ENCODE measurements at regions not wholly inside any gene's neighbourhood (a gene's known extent, or its start where the extent isn't known, plus 50 kb on each side); places are given as distances from the start of the nearest gene placed in this dataset.
A peak's percentile ranks its signal among the peaks of the same experiment; 100 is the strongest.
"Not testable (repeated sequence)": the region's sequence is repeated elsewhere in the genome, so short reads cannot be mapped to it uniquely, and the experiment has no call there.

DNA sequence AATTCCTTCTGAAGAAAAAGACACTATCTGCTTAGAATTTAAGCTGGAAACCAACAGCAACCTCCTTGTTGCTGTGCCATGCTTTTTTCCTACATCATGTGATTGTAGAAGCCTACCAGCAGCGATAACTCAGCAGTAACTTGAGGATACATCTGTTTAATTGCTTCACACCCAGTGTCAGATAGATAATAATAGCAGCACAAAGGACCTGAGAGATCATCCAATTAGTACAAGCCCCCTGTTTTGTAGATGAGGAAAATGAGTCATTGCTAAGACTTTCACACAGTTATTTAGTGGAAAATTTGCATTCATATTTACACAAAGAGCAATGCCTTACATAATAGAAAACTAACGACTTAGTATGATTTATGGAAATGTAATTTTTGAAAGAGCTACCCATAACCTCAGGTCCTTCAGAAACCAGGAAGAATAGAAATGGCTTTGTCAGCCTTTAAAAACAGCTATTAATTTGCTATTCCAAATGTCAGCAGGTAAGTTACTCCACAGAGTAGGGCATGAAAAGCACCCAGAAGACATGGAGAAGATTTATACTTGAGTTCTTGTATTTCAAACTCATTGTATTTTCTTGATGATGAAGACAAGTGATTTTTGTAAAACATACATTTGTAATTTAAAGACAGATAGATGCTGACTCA is 93.7 kb upstream of the SGCG start:
- no peak for DNase-seq (ENCODE audit: low spot score)

- peak; percentile 67 for DNase-seq (ENCODE audit: low spot score)
These were observed 92.9 kb upstream of the SGCG start for GRCh38 chr13:23087880-23088279.

GRCh38 chr13:23098161-23098907 is 82.4 kb upstream of the SGCG start:
- no peak for DNase-seq (ENCODE audit: low spot score)

DNA sequence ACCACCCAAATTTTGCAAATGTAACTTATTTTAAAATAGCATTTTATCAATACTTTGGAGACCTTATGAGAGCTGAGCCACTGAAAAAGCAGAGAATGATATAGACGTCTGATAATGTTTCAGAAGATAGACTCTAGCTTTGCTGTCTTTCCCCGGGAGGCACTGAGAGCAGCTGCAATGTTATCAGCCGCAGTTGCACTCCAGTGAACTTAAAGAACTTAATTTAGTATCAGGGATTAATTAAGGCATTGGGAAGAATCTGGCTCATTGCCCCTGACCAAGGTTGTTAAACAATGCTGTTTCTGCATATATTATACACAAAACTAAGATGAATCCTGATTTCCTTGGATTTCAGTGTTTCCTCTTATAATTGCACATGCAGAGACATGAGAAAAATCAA is 75.7 kb upstream of the SGCG start:
- no peak for DNase-seq (ENCODE audit: low spot score)

DNA sequence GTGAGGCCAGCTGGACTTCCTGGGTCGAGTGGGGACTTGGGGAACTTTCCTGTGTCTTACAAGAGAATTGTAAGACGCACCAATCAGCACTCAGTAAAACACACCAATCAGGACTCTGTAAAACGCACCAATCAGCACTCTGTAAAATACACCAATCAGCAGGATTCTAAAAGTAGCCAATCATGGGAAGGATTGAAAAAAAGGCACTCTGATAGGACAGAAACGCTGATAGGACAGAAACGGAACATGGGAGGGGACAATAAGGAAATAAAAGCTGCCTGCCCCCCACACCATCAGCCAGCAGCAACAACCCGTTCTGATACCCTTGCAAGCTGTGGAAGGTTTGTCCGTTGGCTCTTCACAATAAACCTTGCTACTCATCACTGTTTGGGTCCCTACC is 73.1 kb upstream of the SGCG start:
- DNase-seq (ENCODE audit: low spot score) = no peak

- no peak for DNase-seq (ENCODE audit: low spot score)
These were observed 61.6 kb upstream of the SGCG start for GRCh38 chr13:23119131-23119530.

GRCh38 chr13:23127540-23127939 is 53.2 kb upstream of the SGCG start:
- DNase-seq (ENCODE audit: low spot score) = not testable (repeated sequence)

DNA sequence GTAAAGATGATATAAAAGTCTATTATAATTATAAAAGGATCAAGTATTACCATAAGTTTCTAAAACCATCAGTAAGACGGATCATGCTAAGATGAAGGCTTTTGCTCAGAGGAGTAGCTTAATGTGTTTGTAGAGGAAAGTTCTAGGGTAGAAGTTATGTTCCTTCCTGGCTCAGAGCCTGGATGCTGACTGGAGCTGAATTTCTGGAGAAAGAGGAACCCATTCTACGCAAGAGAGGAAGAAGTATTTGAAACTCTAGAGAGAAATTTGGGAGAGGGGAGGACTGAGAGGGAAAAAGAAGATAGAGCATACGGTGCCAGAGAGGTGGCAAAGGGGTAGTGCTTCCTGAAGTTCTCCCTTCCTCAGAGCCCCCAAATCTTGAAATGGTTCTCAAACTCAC is 51.4 kb upstream of the SGCG start:
- no peak for DNase-seq (ENCODE audit: low spot score)
